Osteocyte (in vitro differentiated cells): ENCODE measurements at regions not wholly inside any gene's neighbourhood (a gene's known extent, or its start where the extent isn't known, plus 50 kb on each side); places are given as distances from the start of the nearest gene placed in this dataset.

Experiments used
- DNase-seq: peaks from one replicate; pipeline ENCODE4 v3.0.0; 2021; ENCODE audit warnings: mixed read lengths; ENCODE audit not compliant: unreplicated experiment; ENCODE audit errors: extremely low spot score
- H3K27ac Mint-ChIP-seq: one replicate; pipeline ENCODE4 v1.8.0; 2021; ENCODE audit warnings: mild to moderate bottlenecking, mixed read lengths; ENCODE audit not compliant: unreplicated experiment
- H3K27me3 Mint-ChIP-seq: one replicate; pipeline ENCODE4 v1.8.0; 2021; ENCODE audit warnings: mixed read lengths; ENCODE audit not compliant: unreplicated experiment
- H3K36me3 Mint-ChIP-seq: one replicate; pipeline ENCODE4 v1.8.0; 2021; ENCODE audit warnings: mixed read lengths; ENCODE audit not compliant: unreplicated experiment
- H3K4me1 Mint-ChIP-seq: one replicate; pipeline ENCODE4 v1.8.0; 2021; ENCODE audit warnings: mixed read lengths; ENCODE audit not compliant: unreplicated experiment
- H3K4me3 Mint-ChIP-seq: one replicate; pipeline ENCODE4 v1.8.0; 2021; ENCODE audit warnings: mild to moderate bottlenecking, moderate library complexity, mixed read lengths; ENCODE audit not compliant: unreplicated experiment
- H3K9me3 Mint-ChIP-seq: one replicate; pipeline ENCODE4 v1.8.0; 2021; ENCODE audit warnings: mixed read lengths; ENCODE audit not compliant: unreplicated experiment
- TF ChIP-seq, protein P1 (sequence below): fragments of 200-600 bp; sonication (generic); IDR thresholded peaks from 2 replicates; pipeline ENCODE4 v1.5.0; 2021; ENCODE audit warnings: antibody characterized with exemption, mild to moderate bottlenecking, moderate library complexity

DNA sequence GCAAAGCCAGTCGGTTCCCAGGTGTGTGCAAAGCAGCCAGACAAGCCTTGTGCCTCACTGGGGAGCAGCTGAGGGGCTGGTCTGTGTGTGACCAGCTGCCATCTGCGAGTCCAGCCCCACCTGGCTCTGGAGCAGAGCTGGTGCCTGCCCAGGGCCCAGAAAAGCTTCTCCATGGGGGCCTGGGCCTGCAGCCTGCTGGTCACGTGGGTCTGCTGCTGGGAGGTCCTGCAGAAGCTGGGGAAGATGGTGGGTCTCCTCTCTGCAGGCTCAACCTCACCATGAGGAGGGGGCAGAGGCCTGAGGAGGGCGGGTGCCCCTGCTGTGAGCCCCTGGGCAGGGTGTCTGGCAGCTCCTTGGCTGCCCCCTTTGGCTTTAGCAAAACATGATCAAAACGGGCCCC lies 71.9 kb downstream of the ENGASE start:
- Mint-ChIP-seq H3K9me3 (no peaks in the 10 kb centered on the region), H3K4me1 (no peaks in the 10 kb centered on the region), H3K27ac (no peak overlapping the region), H3K4me3 (no peak overlapping the region), H3K36me3 (no peaks in the 10 kb centered on the region), H3K27me3 (no peaks in the 10 kb centered on the region)
- TF ChIP-seq, protein P1, sequence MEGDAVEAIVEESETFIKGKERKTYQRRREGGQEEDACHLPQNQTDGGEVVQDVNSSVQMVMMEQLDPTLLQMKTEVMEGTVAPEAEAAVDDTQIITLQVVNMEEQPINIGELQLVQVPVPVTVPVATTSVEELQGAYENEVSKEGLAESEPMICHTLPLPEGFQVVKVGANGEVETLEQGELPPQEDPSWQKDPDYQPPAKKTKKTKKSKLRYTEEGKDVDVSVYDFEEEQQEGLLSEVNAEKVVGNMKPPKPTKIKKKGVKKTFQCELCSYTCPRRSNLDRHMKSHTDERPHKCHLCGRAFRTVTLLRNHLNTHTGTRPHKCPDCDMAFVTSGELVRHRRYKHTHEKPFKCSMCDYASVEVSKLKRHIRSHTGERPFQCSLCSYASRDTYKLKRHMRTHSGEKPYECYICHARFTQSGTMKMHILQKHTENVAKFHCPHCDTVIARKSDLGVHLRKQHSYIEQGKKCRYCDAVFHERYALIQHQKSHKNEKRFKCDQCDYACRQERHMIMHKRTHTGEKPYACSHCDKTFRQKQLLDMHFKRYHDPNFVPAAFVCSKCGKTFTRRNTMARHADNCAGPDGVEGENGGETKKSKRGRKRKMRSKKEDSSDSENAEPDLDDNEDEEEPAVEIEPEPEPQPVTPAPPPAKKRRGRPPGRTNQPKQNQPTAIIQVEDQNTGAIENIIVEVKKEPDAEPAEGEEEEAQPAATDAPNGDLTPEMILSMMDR = no peak
- DNase-seq = no peak

DNA sequence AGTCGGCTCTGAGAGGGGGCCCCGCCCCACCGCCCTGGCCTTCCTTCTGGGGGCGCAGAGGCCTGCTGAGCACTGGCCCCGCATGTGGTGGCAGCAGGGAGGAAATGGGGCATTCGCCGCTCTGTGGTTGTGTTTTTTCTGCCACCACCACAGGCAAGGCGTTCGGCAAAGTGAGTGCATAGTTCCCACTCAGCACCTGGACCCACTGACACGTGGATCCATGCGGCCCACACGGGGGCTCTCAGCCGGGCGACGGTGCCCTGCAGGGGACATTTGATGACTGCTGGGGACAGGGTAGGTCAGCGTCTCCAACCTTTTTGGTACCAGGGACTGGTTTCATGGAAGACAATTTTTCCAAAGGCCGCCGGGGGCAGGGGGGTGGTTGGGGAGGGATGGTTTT lies 70.9 kb downstream of the ENGASE start:
- Mint-ChIP-seq H3K27me3 (peaks cover 6% of the 10 kb centered on the region), H3K4me1 (no peaks in the 10 kb centered on the region), H3K9me3 (no peaks in the 10 kb centered on the region), H3K4me3 (no peak overlapping the region), H3K36me3 (no peaks in the 10 kb centered on the region), H3K27ac (no peak overlapping the region)
- TF ChIP-seq, protein P1 = no peak
- DNase-seq = no peak

DNA sequence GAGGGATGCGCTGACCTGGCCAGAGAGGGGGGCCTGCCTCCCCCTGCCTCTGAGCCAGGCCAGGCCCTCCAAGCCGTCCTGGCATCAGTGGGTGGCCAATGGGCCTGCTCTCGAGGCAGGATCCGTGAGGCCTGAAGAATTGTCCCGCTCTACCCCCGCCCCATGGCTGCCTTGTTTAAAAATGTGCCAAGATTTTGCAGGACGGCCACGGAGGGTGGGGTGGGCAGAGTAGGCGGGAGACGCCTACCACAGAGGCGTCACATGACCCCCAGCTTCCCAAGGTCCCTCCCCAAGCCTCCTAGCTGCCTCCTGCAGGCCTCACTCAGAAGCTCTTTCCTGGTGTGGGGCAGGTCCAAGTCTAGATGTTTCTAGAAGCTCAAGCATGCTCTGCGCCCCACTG lies 69.5 kb downstream of the ENGASE start:
- TF ChIP-seq, protein P1 = no peak
- H3K4me3 Mint-ChIP-seq = no peak overlapping the region
- H3K9me3 Mint-ChIP-seq = no peaks in the 10 kb centered on the region
- no peaks in the 10 kb centered on the region for H3K4me1 Mint-ChIP-seq
- H3K36me3 Mint-ChIP-seq = no peaks in the 10 kb centered on the region
- DNase-seq = no peak
- H3K27ac Mint-ChIP-seq = no peak overlapping the region
- peaks cover 6% of the 10 kb centered on the region for H3K27me3 Mint-ChIP-seq

DNA sequence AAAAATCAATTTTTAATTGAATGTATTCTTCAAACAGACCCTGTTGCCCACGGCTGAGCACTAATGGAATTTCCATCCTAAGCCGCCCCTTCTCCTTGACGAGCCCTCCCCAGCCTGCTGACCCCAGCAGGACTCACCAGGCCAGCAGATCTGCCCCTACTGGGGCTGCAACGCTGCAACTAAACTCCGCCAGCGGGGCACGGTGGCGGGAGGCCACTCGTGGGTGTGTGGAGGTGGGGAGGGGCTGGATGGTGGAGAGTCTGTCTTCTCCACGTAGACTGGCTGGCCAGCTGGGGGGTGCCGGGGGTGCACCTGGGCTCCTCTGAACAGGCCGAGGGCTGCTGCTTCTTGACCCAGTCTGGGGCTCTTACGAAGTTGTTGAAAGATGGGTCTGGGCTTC lies 67.8 kb downstream of the ENGASE start:
- Mint-ChIP-seq H3K9me3 (no peaks in the 10 kb centered on the region), H3K4me1 (no peaks in the 10 kb centered on the region), H3K4me3 (no peak overlapping the region), H3K36me3 (no peaks in the 10 kb centered on the region), H3K27me3 (peaks cover 6% of the 10 kb centered on the region), H3K27ac (no peak overlapping the region)
- no peak for DNase-seq
- TF ChIP-seq, protein P1 = no peak

DNA sequence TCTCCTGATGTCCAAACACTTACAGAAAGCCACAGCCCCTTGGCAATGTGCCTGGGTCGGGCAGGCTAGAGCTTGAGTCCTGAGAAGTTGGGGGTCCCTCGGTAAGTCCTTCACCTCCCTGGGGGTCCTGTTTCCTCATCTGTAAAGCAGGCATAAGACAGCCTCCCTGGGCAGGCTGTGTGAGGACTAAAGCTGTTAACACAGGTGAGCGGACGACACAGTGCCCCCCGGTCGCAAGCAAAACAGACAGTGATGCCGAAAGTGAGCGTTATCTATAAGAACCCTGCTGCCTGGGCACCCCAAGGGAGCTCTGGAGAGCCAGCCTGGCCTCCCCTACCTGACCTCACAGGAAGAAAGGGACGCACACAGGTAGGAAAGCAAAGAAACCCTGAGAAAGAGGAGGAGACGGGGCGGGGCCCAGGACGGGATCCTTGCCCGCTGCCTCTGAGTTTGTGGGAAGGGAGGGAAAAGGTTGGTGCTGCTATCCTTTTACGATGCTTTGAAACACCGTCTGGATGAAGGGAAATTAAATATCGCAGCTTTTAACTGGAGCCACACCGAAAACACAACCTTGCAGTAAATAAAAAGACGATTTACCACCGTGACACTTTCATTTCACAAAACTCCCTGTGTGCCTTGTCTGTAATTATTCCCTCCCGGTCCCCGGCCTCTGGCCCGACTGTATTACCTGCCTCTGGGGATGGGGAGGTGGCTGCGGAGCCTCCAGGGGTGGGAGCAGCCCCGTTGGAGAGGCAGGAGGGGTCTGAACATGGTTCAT lies 67.1 kb downstream of the ENGASE start:
- TF ChIP-seq, protein P1 = no peak
- Mint-ChIP-seq H3K27ac (no peak overlapping the region), H3K27me3 (peaks cover 8% of the 10 kb centered on the region), H3K36me3 (no peaks in the 10 kb centered on the region), H3K4me3 (no peak overlapping the region), H3K4me1 (no peaks in the 10 kb centered on the region), H3K9me3 (no peaks in the 10 kb centered on the region)
- DNase-seq = no peak
